Neuronal stem cell (in vitro differentiated cells): ENCODE measurements at regions not wholly inside any gene's neighbourhood (a gene's known extent, or its start where the extent isn't known, plus 50 kb on each side); places are given as distances from the start of the nearest gene placed in this dataset.

ENCODE experiments used
- DNase-seq: peaks from one replicate; pipeline ENCODE4 v3.0.0-alpha.2; 2013; ENCODE audit warnings: low spot score
- H2AFZ ChIP-seq: one replicate; pipeline ENCODE4 v1.6.1; 2013; ENCODE audit warnings: mild to moderate bottlenecking, low read length, inconsistent platforms
- H2AK5ac ChIP-seq: 2 replicates; pipeline ENCODE4 v1.6.1; 2013; ENCODE audit warnings: low read depth, mild to moderate bottlenecking, inconsistent platforms, low read length, moderate library complexity, mixed read lengths
- H2BK120ac ChIP-seq: 2 replicates; pipeline ENCODE4 v1.6.1; 2013; ENCODE audit warnings: low read depth, mild to moderate bottlenecking, inconsistent platforms, low read length, moderate library complexity, mixed read lengths
- H2BK12ac ChIP-seq: one replicate; pipeline ENCODE4 v1.6.1; 2013; ENCODE audit warnings: low read length, inconsistent platforms
- H2BK15ac ChIP-seq: 2 replicates; pipeline ENCODE4 v1.6.1; 2013; ENCODE audit warnings: mild to moderate bottlenecking, low read length, inconsistent platforms, mixed read lengths
- H2BK5ac ChIP-seq: one replicate; pipeline ENCODE4 v1.6.1; 2013; ENCODE audit warnings: inconsistent platforms, mild to moderate bottlenecking, low read length, moderate library complexity
- H3K14ac ChIP-seq: one replicate; pipeline ENCODE4 v1.6.1; 2013; ENCODE audit warnings: low read length, inconsistent platforms
- H3K18ac ChIP-seq: 2 replicates; pipeline ENCODE4 v1.6.1; 2013; ENCODE audit warnings: low read length, inconsistent platforms
- H3K23ac ChIP-seq: 2 replicates; pipeline ENCODE4 v1.6.1; 2013; ENCODE audit warnings: low read depth, mild to moderate bottlenecking, mixed read lengths, low read length, inconsistent platforms; ENCODE audit not compliant: poor library complexity
- H3K27ac ChIP-seq: replicated peaks from 3 replicates; pipeline ENCODE4 v1.5.1; 2013; ENCODE audit warnings: low read length, inconsistent platforms
- H3K27me3 ChIP-seq, 3 experiments: 2 replicates each; pipeline ENCODE4 v1.6.1; 2013; ENCODE audit warnings: low read length in 3 of 3, mild to moderate bottlenecking in 2 of 3, inconsistent platforms in 1 of 3, low read depth in 1 of 3, mixed read lengths in 1 of 3, moderate library complexity in 1 of 3; ENCODE audit not compliant: control insufficient read depth in 3 of 3, insufficient read depth in 3 of 3
- H3K36me3 ChIP-seq, 2 donors: replicated peaks in 1 of 2; 2 replicates each; pipeline ENCODE4 v1.6.1; 2013; ENCODE audit warnings: low read length in 2 of 2; ENCODE audit not compliant: control insufficient read depth in 2 of 2, insufficient read depth in 2 of 2
- H3K4ac ChIP-seq: 2 replicates; pipeline ENCODE4 v1.6.1; 2013; ENCODE audit warnings: inconsistent platforms, mild to moderate bottlenecking, low read length, moderate library complexity
- H3K4me1 ChIP-seq, 2 donors: 1 replicate in 1 of 2; 2 replicates in 1 of 2; pipeline ENCODE4 v1.6.1; 2013; ENCODE audit warnings: low read length in 2 of 2, low read depth in 1 of 2; ENCODE audit not compliant: control insufficient read depth in 2 of 2, insufficient read depth in 1 of 2
- H3K4me2 ChIP-seq: one replicate; pipeline ENCODE4 v1.6.1; 2013; ENCODE audit warnings: mild to moderate bottlenecking, low read length, inconsistent platforms; ENCODE audit not compliant: insufficient read depth, poor library complexity, severe bottlenecking
- H3K4me3 ChIP-seq, 2 donors: 2 replicates each; pipeline ENCODE4 v1.5.1; 2013; ENCODE audit warnings: low read length in 2 of 2, mild to moderate bottlenecking in 2 of 2, inconsistent platforms in 1 of 2, moderate library complexity in 1 of 2
- H3K79me1 ChIP-seq: one replicate; pipeline ENCODE4 v1.6.1; 2013; ENCODE audit warnings: low read depth, mild to moderate bottlenecking, inconsistent platforms, low read length, moderate library complexity
- H3K9ac ChIP-seq: one replicate; pipeline ENCODE4 v1.6.1; 2013; ENCODE audit warnings: mild to moderate bottlenecking, low read depth, low read length, inconsistent platforms; ENCODE audit not compliant: poor library complexity
- H3K9me3 ChIP-seq, 2 donors: replicated peaks in 1 of 2; 2 replicates each; pipeline versions ENCODE3 to v1.6.1; 2013; ENCODE audit warnings: low read length in 2 of 2, mild to moderate bottlenecking in 2 of 2, inconsistent platforms in 1 of 2, low read depth in 1 of 2, mixed read lengths in 1 of 2, moderate library complexity in 1 of 2; ENCODE audit not compliant: control insufficient read depth in 2 of 2, insufficient read depth in 1 of 2
- H4K8ac ChIP-seq: one replicate; pipeline ENCODE4 v1.6.1; 2013; ENCODE audit warnings: low read depth, mild to moderate bottlenecking, inconsistent platforms, low read length, moderate library complexity
- H4K91ac ChIP-seq: one replicate; pipeline ENCODE4 v1.6.1; 2013; ENCODE audit warnings: low read length, low read depth, mild to moderate bottlenecking, inconsistent platforms; ENCODE audit not compliant: poor library complexity
- WGBS, 2 donors: extraction: QIAGEN DNeasy Blood & Tissue Kit; methylation state at CpG; one replicate each; pipeline ENCODE4 v1.1.7; 2013; ENCODE audit warnings: missing lambda C conversion rate in 2 of 2, mixed read lengths in 1 of 2; ENCODE audit not compliant: insufficient read length in 2 of 2, insufficient replicate concordance in 1 of 2; ENCODE audit errors: extremely low coverage in 2 of 2; 5-methylcytosine and 5-hydroxymethylcytosine counted together

DNA sequence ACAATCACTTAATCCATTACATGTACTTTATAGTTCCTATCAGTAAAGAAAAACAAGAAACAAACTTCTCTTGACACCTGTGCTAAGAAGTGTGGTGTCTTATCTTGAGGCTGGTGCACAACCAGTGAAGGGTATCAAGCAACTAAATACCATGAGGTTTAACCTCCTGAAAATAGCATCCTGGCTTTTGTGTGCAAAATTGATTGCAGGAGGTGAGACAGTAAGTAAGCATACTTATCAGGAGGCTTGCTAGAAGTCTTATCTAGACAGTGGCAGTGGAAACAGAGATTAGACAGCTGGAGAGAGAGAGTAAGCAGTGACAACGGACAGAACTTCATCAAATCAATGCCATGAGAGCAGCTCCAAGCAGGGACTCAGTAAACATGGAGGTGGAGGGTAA lies 730.3 kb downstream of the DNAH5 start:
- DNase-seq: no peak
- Histone ChIP-seq H2AK5ac (no peak overlapping the region), H3K4me3 (no peak overlapping the region), H3K27ac (no peak overlapping the region), H3K4me2 (no peak overlapping the region), H3K27me3 (no peaks in the 10 kb centered on the region), H2AFZ (no peak overlapping the region), H3K18ac (no peak overlapping the region), H4K91ac (no peak overlapping the region), H2BK15ac (no peak overlapping the region), H3K14ac (no peak overlapping the region), H2BK12ac (no peak overlapping the region), H3K36me3 (no peaks in the 10 kb centered on the region), H3K9ac (no peak overlapping the region), H4K8ac (no peak overlapping the region), H3K4ac (no peak overlapping the region), H3K79me1 (no peaks in the 10 kb centered on the region), H2BK120ac (no peak overlapping the region), H3K9me3 (no peaks in the 10 kb centered on the region), H3K23ac (no peak overlapping the region), H2BK5ac (no peak overlapping the region), H3K4me1 (no peaks in the 10 kb centered on the region)
- no CpG with 5 or more reads among the region's 1 CpG for WGBS, 2 donors

DNA sequence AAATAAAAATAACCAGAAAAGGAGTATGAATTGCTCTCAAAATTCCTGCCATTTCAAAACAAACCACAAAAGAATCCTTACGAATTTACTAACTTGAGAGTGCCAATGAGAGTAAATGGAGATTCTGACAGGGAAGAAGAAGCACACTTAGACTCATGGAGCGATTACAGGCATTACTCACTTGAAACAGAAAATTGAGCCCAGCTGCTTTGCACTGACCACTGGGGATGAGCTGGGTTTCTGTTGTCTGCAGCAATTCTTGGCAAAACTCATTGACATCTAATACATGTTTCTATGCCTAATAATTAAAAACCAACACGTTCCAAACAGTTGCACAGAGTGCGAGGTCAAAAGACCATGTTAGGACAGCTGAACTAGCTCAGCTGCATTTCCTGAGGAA lies 731.6 kb downstream of the DNAH5 start:
- Histone ChIP-seq H3K27ac (no peak overlapping the region), H3K14ac (no peak overlapping the region), H3K18ac (no peak overlapping the region), H3K23ac (no peak overlapping the region), H3K9ac (no peak overlapping the region), H2AK5ac (no peak overlapping the region), H3K4ac (no peak overlapping the region), H2BK5ac (no peak overlapping the region), H3K4me3 (no peak overlapping the region), H3K27me3 (no peaks in the 10 kb centered on the region), H2BK15ac (no peak overlapping the region), H3K4me1 (no peaks in the 10 kb centered on the region), H3K79me1 (no peaks in the 10 kb centered on the region), H4K8ac (no peak overlapping the region), H4K91ac (no peak overlapping the region), H2BK12ac (no peak overlapping the region), H2BK120ac (no peak overlapping the region), H2AFZ (no peak overlapping the region), H3K4me2 (no peak overlapping the region), H3K36me3 (no peaks in the 10 kb centered on the region), H3K9me3 (no peaks in the 10 kb centered on the region)
- WGBS, 2 donors: no CpG with 5 or more reads among the region's 4 CpGs
- no peak for DNase-seq

DNA sequence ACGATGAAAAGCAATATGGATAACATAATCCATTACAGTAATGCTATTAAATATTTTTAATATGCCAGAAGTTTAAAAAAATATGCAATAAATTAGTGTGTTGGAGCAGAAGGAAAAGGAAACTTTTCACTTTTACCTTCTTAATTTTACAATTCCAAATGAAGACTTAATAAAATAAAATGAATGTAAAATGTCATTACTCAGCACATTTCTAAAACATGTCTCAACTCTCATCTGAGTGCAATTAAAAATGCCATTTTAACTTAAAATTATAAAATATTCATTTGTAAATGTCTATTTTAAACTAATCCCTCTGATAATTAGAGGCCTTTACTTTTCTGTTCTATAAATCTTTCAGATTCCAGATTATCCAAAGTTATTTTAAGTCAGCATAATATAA lies 733.4 kb downstream of the DNAH5 start:
- Histone ChIP-seq H2BK12ac (no peak overlapping the region), H3K9ac (no peak overlapping the region), H2AK5ac (no peak overlapping the region), H3K14ac (no peak overlapping the region), H2BK15ac (no peak overlapping the region), H3K4me1 (no peaks in the 10 kb centered on the region), H3K23ac (no peak overlapping the region), H4K8ac (no peak overlapping the region), H3K27me3 (no peaks in the 10 kb centered on the region), H2AFZ (no peak overlapping the region), H3K27ac (no peak overlapping the region), H2BK120ac (no peak overlapping the region), H3K4me2 (no peak overlapping the region), H3K4ac (no peak overlapping the region), H3K18ac (no peak overlapping the region), H3K36me3 (no peaks in the 10 kb centered on the region), H3K4me3 (no peak overlapping the region), H3K9me3 (no peaks in the 10 kb centered on the region), H2BK5ac (no peak overlapping the region), H4K91ac (no peak overlapping the region), H3K79me1 (no peaks in the 10 kb centered on the region)
- no peak for DNase-seq
- no CpG with 5 or more reads among the region's 1 CpG for WGBS, 2 donors

DNA sequence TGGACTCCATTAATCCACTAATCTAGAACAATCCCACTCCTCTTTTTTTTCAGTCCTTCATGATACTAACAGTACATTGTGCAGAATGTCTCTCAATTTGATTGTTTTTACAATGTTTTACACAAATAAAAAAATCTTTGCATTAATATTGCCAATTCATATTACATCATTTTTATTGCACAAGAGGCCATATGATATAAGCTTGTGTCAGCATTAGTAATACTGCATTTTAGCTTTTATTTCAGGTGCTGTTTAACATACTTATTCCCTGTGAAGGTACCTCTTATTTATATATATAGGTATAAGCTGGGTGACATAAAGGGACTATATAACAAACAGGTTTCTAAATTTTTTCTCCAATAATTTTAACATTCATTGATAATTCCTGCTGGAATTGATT lies 737.4 kb downstream of the DNAH5 start:
- Histone ChIP-seq H2BK12ac (no peak overlapping the region), H2BK5ac (no peak overlapping the region), H4K91ac (no peak overlapping the region), H3K27me3 (no peaks in the 10 kb centered on the region), H3K4me3 (no peak overlapping the region), H3K4me2 (no peak overlapping the region), H3K4ac (no peak overlapping the region), H3K14ac (no peak overlapping the region), H2BK15ac (no peak overlapping the region), H3K79me1 (no peaks in the 10 kb centered on the region), H3K23ac (no peak overlapping the region), H3K9me3 (no peaks in the 10 kb centered on the region), H3K4me1 (no peaks in the 10 kb centered on the region), H4K8ac (no peak overlapping the region), H2BK120ac (no peak overlapping the region), H3K18ac (no peak overlapping the region), H3K27ac (no peak overlapping the region), H3K36me3 (no peaks in the 10 kb centered on the region), H3K9ac (no peak overlapping the region), H2AK5ac (no peak overlapping the region), H2AFZ (no peak overlapping the region)
- DNase-seq: no peak
